Stimulated activated naive CD8-positive, alpha-beta T cell treated with anti-CD3 and anti-CD28 coated beads, Interleukin-15, Interleukin-2, amounts not matched to agents 100 U/mL and 50 U/mL, for 24 hours (primary cell): ENCODE measurements at regions not wholly inside any gene's neighbourhood (a gene's known extent, or its start where the extent isn't known, plus 50 kb on each side); places are given as distances from the start of the nearest gene placed in this dataset.
"Not testable (repeated sequence)": the region's sequence is repeated elsewhere in the genome, so short reads cannot be mapped to it uniquely, and the experiment has no call there.

Experiments
- ATAC-seq: fragments of 150-1000 bp; cut with Tn5 transposase; one replicate; pipeline ENCODE4 v1.10.0; 2021
- DNase-seq: peaks from one replicate; pipeline ENCODE4 v3.0.0; 2021

DNA sequence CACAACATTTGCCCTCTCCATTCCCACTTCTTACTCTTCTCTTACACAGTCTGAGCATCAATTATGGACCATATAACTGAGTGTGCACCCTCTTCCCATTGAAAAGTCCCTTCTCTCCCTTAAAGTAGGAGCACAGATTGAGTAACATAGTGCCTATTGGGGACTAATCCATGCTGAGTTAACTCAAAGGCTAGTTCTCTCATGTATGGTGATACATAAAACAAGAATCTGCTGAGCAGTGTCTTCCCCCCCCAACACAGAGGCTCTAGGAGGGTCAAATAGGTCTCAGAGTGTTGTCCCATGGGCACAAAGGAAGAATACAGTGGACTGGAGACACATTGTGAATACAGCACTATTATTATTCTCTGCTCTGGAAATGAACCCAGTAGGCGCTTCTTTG, 274.6 kb upstream of the BOD1L1 start:
- no peak for DNase-seq
- no peak for ATAC-seq

DNA sequence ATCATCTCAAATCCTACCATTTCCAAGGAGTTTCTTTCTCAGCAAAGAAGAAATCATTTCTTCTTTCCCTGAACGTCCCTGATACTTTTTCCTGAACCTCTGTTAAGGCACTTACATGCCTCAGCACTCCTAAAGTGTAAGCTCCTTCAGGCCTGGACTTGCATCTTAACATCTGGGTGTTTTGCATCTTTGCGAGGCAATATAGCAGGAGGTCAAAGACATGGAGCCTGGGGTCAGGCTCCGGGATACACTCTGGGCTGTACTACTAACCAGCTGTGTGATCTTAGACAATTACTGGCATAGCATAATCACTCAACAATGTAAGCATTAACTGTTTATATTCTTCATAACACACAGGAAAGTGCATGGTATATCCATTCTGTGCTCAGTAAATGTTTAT, 275.5 kb upstream of the BOD1L1 start:
- no peak for DNase-seq
- ATAC-seq, result no peak

DNA sequence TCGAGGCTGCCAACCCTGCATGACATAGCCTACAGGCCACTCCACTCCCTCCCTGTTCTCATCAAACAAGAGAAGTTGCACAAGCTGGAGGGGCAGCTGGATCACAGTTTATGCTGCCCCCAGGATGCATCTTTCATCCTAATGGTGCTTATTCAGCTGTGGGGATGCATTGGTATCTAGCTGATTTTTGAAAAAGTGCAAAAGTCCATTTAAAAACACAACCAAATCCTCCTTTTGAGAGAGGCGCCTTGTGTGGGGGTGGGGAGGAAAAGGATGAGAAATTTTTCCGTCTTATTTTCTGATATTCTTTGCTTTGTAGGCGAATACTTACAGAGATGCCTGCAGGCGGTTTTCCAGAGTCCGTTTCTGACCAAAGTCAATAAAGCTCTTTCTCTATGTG, 276.4 kb upstream of the BOD1L1 start:
- ATAC-seq (no peak), DNase-seq (no peak)

DNA sequence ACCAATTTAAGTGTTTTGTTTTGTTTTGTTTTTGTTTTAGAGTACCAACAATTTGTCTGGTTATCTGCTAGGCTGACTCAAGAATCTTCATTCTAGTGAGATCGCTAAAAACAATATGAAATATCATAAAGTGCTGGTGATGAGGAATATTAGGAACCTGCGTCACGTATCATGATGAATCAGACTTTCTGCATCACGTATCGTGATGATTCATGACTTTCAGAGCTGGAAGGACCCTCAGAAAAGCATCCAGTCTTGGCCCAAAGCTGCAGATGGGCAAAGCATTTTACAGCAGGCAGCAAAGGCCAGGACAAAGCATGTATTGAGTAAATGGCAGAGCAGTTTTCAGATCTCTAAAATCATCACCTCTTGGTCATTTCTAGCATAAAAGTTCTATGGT, 278.0 kb upstream of the BOD1L1 start:
- ATAC-seq (no peak), DNase-seq (no peak)

DNA sequence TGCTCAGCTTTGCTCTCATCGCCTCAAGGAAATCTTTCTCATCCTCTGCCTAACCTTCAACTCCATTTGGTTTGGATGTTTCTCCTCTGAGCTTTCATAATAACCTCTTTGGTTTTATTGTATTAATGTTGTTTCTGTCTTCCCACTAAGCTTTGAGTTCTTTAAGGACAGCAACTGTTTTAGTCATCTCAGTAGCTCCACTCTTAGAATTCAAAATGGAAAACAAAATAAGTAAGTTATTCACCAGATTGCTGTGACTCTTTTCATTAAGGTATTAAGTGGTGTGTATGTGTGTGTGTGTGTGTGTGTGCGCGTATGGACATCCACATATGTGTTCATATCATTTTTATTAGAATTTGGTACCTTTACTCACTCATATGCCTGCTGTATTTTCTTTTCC, 279.2 kb upstream of the BOD1L1 start:
- DNase-seq (no peak), ATAC-seq (no peak)

DNA sequence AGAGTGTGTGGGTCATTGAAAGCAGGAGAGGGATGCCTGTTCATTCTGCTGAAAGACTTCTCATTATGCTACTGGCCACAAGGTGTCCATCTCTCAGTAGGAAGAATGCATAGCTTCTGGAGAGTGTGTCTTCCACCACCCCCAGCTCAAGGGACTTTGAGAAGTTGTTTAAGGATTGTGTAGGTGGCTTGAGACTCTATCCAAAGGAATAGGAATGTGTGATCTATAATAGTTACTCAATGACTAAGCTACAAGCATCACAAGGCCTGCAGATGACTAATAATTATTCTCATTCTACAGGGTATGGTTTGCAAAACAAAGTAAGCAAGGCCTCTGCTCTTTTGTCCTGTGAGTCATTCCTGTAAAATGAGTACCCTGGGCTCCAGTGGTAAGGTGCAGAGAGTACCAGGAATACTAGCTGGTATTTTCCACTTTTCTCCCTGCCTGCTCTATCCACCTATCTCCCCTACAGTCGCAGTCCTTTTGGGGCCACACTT, 279.8 kb upstream of the BOD1L1 start:
- ATAC-seq (no peak), DNase-seq (no peak)

DNA sequence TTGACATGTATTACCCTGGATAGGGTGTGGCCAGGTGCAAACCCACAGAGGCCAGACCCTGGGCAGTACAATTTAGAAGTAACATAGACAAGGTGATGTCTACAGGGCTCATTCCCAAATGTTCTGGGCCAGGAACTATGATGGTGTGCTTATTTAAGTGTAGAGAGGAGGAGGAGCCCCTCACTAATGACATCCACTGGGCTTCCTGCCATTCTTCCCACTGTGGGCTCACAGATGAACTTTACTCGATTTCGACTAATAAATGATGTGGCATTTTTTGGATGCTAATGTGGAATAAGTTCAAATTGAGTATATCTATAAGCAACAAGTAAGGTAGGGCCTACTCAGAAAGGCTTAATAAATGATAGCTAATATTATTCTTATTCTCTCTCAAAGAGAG, 280.9 kb upstream of the BOD1L1 start:
- no peak for ATAC-seq
- DNase-seq, result no peak

DNA sequence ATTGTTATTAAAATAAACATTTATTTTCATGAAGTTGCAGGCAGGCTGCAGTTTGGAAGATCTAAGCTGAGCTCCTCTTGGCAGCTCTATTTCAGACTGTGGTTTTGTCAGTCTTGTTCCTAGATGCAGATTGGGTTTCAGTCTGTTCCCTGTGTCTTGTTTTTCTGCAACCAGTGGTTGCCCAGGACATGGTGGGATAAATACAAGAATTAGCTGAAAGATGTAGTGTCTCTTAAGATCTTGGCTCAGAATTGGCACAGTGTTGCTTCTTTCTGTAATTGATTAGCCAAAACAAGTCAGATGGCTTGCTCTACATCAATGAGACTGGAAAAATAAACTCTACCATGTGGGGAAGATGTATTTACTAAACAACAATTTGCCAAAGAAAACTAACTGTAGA, 283.0 kb upstream of the BOD1L1 start:
- DNase-seq, result no peak

DNA sequence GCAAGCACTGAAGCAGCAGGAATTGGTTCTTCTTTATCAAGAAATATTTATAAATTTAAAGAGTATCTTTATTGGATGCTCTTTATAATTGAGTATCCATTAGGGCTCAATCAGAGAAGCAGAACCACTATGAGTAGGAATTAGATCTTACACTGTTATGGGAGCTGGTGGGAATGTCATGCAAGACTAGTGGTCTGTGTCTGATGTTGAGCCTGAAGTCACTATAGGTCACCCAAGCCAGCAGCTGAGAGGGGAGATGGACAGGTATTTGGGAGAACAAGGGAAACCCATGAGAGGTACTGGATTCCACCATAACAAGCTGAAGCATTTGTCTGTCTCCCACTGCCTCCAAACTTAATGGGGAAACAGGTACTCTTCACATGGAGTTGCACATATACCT, 283.7 kb upstream of the BOD1L1 start:
- no peak for DNase-seq
- ATAC-seq, result no peak

More for the DNA sequence above, 283.0 kb upstream of the BOD1L1 start:
- no peak for ATAC-seq

DNA sequence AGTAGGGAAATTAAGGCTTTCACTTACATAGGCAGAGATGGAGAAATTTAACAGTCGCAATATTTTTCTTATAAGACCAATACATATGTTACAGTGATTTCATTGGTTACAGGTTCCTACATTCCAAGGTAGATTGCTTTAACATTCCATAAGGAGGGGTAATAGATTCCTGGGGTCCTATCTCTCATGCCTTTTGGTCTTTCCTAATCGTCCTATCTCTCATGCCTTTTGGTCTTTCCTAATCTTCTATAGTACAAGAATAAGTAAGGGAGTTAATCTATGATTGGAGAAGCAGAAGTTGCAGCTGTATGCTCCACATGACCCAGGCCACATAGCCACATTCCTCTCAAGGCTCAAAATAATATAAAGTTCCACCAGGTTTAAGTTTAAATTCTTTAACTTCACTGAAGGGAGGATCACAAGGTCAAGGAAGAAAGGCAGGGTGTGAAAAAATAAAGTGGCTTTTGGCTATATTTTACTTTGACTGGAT, 285.0 kb upstream of the BOD1L1 start:
- ATAC-seq, result no peak
- DNase-seq, result no peak

DNA sequence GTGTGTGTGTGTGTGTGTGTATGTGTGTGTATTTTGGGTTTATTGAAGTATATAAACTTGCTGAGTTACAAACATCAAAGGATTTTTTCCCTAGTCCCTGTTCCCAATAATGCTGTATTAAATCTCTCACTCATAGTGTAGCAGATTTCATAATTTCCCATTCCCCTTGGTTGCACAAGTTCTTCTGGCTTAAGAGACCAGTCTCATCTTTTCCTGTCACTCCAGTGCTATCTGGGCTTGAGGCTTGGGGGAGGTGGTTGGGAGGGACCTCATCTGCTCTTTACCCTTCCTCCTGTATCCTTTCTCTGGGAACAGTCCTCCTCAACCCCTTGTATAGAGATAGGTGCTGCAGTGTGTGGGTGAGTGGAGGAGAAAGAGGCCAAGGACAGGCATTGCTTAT, 285.4 kb upstream of the BOD1L1 start:
- ATAC-seq, result no peak
- DNase-seq, result no peak

DNA sequence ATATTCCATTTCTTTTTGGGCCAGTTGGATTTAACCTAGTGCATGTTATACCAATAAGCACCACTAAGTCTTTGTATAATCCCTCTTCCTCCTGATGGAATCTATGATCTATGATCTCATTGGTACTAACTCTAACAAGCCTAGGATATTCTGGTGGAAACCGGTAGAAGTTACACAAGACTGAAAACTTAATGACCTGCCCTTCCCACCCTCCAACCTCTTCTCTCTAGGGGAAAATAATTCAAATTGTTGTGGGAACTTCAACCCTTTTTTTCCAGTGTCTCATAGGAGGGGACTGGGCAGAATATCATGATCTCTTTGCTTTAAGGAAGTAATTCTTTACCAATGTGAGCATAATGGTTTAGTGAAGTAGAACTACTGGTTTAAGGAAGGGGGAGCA, 289.5 kb upstream of the BOD1L1 start:
- no peak for ATAC-seq
- no peak for DNase-seq

DNA sequence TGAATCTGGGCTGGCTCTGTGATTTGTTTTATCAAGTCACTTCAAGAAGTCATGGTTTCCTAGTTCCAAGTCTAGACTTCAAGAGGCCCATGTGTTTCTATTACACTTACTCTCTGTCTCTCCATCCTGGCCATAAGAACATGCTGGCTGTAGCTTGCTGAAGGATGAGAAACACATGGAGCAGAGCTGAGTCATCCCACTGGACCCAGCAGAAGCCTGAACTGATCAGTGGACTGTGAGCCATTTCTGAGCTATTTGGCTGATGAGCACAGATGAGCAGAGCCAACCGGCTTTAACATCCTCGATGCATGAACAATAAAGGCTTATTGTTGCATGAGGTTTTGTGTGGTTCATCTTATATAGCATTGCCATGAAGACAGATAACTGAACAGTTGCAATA, 290.6 kb upstream of the BOD1L1 start:
- ATAC-seq, result no peak
- DNase-seq, result no peak

DNA sequence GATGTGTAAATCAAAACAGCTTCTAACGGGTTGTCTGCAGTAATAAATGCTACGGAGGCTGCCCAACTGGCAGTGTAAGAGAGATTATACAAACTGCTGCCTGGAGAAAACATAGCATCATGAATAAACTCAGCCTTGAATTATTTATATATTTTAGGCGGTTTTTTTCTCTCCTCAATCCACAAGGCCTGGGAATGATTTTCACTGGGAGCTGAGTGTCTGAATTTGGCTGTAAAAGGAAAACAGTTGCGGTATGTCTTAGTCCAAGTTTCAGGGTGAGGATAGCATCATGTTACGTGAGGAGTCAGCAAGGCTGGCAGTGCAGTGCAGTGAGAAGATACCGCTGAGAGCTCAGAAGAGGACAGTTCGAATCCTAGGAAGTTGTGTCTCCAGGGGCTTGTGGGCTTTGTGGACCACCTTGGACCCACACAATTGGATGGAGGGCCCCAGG, 291.5 kb upstream of the BOD1L1 start:
- ATAC-seq, result no peak

DNA sequence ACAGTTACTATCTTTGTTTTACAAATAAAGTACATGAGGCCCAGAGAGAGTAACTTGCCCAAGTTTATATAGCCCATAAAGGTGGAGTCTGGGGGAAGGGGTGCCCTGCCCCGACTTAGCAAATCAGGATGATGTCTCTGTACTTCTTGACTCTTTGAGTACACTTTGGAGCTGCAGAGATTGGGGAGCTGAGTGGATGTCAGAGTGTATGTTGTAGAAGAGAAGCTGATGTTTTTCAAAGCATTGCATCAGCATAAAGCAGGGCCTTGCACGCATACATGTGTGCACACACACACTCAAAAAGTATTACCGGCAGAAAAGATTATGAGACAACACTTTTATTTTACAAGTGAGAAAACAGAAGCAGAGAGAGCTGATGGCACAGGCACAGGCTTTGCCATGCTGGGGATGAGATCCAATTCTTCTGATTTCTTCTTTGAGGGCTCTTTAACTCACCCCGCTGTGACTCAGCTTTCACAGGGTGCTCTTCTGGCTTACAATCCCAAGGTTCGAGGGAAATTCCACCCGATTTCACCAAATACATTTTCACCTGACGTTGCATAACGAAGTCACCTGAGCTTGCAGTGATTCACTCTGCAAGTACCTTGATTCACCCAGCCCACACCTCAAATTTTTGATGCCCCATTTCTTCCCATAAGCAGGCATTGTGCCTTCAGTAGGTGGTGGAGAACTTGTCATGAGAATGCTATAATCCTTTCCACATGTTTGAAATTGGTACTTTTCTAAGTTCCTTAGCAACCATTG, 292.8 kb upstream of the BOD1L1 start:
- DNase-seq (no peak), ATAC-seq (no peak)

More for the DNA sequence above, 291.5 kb upstream of the BOD1L1 start:
- no peak for DNase-seq

DNA sequence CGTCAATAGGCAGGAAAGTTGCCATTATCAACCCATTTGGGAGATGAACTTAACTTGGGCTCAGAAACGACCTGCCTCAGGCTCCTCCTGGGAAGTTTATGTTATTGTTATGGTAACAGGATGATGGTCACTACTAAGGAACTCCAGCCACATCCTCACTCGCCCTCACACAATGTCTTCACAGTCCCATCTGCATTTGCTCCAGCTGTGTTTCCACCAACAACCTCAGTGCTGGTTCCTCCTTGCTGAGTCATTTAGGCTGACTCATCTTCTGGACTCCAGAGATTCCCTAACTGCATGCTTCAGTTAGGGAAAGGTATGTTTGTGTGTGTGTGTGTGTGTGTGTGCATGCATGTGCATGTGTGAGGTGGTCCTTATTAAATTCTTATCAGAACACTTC, 293.4 kb upstream of the BOD1L1 start:
- DNase-seq, result no peak
- no peak for ATAC-seq

DNA sequence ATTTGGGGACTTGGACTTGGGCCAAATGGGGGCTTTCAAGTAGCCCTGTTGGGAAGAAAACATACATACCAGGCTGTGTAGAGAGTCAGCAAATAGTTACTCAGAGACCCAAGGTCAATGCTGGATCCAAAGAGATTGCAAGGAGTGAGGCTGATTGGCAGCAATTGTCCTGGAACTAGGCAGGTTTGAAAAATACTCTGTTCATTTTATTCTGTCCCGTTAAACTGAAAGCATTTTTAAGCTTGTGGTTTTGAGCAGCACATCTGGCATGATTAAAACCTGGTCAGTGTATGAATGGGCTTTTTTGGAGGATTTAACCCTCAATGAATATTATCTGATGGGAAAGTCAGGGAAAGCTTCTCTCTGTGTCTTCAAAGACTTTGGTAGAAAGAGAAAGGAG, 294.3 kb upstream of the BOD1L1 start:
- DNase-seq, result no peak
- ATAC-seq, result no peak

DNA sequence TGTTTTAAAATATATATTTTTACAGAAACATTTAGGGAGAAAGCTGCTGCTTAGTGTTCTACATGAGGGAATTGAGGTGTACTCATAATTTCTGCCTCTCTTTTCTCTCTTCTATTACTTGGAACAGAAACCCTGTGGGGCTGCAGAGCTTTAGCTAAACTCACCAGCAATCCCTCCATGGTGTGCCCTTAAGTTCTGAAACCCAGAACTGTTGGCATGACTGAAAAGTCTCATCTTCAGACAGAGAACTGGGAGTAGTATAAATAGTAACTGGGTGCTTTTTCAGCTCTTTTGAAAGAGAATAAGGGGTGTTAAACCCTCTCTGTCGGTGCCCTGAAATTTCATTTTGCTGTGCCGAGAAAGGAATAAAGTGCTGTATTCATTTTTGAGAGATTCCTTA, 294.9 kb upstream of the BOD1L1 start:
- ATAC-seq (no peak), DNase-seq (no peak)

DNA sequence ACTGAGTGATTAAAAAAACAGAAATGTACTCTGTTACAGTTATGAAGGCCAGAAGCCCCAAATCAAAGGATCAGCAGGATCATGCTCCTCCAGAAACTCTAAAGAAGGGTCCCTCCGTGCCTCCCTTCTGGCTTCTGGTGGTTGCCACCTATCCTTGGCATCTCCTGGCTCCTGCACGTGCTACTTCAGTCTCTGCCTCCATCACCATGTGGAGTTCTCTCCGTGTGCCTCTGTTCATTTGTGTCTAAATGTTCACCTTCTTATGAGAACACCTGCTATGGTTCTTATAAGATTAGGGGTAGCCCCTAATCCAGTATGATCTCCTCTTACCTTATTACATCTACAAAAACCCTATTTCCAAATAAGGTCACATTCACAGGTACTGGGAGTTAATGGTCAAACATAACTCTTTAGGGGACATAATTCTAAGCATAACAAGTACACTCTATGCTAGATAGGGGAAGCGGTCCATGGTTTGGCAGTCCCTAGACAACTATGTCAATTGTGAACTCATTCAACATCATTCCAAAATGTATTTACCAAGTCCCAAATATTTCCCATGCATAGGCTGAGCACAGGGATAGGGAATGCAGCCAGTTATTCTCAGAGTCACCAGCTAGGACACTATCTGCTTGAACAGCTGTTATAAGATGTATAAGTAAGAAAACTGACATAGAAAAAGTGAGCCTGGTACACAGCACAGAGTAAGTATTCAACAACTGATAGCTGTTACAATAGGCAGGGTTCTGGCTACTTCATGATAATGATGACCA, 295.5 kb upstream of the BOD1L1 start:
- ATAC-seq, result no peak
- no peak for DNase-seq

DNA sequence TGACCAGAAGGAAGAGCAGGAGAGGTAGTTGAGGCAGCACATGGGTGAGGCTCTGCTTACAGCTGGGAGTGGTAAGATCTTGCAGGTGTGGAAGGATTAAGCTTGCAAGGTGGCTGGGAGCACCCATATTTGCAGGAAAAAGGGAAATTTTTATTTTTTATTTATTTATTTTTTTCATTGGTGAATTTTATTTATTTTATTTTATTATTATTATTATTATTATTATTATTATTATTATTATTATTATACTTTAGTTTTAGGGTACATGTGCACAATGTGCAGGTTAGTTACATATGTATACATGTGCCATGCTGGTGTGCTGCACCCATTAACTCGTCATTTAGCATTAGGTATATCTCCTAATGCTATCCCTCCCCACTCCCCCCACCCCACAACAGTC, 297.4 kb upstream of the BOD1L1 start:
- ATAC-seq, DNase-seq: not testable (repeated sequence)

DNA sequence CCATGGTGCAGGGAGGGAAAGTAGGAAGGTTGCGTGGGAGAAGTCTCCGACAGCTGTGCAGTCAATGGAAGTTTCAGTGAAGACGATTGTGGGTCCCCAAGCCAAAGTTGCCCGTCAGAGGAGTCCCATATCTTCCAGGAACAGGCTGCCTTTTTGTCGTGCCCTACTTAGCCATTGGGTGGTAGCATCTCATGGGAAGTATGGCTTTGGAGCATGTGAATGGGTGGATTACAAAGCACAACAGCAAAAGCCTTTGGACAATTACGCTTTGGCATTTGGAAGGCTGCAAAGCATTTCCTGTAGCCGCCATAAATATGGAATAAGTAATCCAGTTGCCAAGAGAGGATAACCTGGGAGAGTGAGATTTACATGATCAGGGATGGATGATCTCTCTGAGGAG, 300.7 kb upstream of the BOD1L1 start:
- ATAC-seq (no peak), DNase-seq (no peak)

DNA sequence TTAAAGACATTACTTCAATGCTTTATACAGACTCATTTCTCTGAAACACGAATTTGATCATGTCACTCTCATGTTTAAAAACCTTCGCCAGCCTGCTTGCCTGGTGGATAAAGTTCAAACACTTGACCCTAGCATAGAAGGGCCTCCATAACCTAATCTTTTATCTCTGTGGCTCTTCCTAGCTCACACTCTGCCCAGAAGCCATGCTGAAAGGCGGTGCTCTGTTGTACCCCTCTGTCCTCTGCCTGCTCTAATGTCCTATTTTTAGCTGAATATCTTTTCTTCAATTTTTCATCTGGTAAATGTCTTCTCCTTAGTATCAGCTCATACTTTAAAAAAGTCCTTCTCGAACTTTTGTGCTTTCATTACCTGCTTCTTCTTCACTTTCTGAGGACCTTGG, 302.6 kb upstream of the BOD1L1 start:
- ATAC-seq (no peak), DNase-seq (no peak)

DNA sequence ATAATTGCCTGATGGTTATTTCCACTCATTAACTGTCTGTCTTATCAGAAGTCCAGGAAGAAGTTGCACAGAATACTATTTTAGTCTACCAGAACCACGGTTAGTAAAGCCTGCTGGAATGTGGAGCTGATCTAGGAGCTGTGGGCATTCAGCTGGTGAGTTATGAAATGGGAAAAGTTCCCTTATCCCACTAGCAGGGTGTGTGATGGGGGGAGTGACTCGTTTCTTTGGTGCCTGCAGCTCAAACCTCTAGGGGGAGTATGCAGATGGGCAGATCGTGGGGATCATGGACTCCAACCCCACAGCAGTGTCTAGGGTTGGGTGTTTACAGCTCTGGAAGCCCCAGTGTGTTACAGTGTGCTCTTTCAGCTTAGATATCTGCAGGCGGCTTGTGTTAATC, 305.7 kb upstream of the BOD1L1 start:
- no peak for DNase-seq

DNA sequence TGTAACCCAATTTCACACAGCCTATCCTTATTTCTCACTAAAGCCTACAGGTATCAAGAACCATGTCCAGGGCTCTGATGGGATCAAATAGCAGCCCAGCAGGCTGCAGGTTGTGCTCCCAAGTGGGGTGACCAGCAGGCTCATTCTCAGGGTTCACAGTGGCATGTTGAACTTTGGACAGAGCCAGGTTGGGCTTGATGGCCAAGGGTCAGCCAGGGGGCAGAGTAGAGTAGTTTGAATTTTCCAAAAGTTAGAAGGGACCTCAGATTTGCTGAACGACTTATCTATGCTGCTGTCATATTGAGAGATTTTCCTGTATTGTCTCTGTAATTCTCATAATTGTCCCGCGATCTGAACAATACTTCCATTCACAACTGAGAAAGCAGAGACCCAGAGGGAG, 310.8 kb upstream of the BOD1L1 start:
- no peak for ATAC-seq
- no peak for DNase-seq

More for the DNA sequence above, 305.7 kb upstream of the BOD1L1 start:
- ATAC-seq, result no peak
